ENCODE measurements at regions not wholly inside any gene's neighbourhood (a gene's known extent, or its start where the extent isn't known, plus 50 kb on each side); places are given as distances from the start of the nearest gene placed in this dataset.
A peak's percentile ranks its signal among the peaks of the same experiment; 100 is the strongest.

DNA sequence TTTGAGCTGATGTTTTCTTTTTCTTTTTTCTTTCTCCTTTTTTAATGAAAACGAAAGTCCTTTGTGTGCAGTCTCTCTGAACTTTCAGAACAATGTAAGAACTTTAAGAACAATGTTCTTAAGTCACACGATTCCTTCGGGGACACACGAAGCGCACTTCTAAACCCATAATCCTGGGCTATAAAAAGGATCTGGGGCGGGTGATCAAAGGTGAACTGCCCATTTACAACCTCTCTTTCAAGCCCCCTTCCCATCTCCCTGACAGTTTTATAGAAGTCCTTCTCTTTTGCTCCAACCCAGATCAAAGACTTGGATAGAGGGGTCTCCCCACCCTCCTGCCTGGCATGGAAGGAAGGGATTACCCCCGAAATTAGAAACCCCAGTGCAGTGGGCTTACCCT is 126.8 kb downstream of the BDH1 start:
- no peak for DNase-seq (ENCODE audit: low read depth)
- TF ChIP-seq, protein P1, sequence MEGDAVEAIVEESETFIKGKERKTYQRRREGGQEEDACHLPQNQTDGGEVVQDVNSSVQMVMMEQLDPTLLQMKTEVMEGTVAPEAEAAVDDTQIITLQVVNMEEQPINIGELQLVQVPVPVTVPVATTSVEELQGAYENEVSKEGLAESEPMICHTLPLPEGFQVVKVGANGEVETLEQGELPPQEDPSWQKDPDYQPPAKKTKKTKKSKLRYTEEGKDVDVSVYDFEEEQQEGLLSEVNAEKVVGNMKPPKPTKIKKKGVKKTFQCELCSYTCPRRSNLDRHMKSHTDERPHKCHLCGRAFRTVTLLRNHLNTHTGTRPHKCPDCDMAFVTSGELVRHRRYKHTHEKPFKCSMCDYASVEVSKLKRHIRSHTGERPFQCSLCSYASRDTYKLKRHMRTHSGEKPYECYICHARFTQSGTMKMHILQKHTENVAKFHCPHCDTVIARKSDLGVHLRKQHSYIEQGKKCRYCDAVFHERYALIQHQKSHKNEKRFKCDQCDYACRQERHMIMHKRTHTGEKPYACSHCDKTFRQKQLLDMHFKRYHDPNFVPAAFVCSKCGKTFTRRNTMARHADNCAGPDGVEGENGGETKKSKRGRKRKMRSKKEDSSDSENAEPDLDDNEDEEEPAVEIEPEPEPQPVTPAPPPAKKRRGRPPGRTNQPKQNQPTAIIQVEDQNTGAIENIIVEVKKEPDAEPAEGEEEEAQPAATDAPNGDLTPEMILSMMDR (IDR thresholded peaks at IDR 0.05; ENCODE audit: control insufficient read depth, extremely low read depth, insufficient read depth) = no peak
- no peak overlapping the region for H3K4me3 ChIP-seq (ENCODE audit: low read depth, low read length)

DNA sequence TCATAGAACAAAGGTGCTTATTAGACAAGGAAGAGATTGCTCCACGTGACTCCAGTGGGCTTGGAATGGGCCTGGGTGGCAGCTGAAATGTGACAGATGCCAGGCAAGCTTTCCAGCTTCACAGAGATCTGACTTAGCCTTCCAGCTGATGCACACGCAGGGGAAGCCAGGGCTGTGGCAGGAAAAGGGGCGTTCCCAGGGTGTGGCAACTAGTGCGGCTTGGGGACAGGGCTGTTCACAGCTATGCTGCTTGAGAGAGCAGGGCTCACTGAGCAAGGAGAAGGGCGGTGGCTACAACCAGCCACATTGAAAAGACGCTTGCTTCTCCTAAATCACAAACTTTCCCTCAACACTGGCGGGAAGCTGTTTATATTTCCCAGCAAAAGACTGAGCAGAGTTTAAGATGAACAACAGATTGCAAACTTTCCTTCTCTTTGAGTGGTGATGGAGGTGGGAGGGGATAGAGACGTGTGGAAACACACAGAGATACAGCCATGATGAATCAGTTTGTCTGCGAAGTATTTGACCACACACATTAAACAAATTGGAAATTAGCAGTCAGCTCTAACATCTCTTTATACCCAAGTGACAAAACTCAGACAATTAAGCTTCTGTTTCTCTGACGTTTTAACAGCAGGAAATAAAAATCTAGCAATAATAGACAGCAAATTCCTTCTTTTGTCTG is 127.5 kb downstream of the BDH1 start:
- no peak for DNase-seq (ENCODE audit: low read depth)
- TF ChIP-seq, protein P1 (IDR thresholded peaks at IDR 0.05; ENCODE audit: control insufficient read depth, extremely low read depth, insufficient read depth) = no peak
- H3K4me3 ChIP-seq (ENCODE audit: low read depth, low read length) = no peak overlapping the region

DNA sequence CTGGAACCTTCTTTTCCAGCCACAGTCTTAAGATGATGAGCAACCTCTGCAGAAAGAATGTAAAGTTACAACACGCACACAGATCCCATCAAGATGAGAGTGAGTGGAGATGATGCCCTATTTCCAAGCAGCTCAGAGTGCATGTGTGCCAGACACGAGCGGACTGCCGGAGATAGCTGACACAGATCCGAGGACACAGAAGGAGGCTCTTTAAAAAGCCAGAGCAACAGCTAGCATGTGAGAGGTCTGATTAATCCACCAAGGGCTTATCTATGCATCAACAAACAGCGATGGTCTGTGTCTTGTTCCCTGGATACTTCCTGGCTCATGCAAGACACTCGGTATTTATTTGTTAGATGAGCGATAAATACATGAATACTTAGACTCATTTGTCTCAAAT is 128.6 kb upstream of the DLG1 start:
- peak; percentile 75 for DNase-seq (ENCODE audit: low read depth)
- no peak overlapping the region for H3K4me3 ChIP-seq (ENCODE audit: low read depth, low read length)
- TF ChIP-seq, protein P1 (IDR thresholded peaks at IDR 0.05; ENCODE audit: control insufficient read depth, extremely low read depth, insufficient read depth) = no peak

DNA sequence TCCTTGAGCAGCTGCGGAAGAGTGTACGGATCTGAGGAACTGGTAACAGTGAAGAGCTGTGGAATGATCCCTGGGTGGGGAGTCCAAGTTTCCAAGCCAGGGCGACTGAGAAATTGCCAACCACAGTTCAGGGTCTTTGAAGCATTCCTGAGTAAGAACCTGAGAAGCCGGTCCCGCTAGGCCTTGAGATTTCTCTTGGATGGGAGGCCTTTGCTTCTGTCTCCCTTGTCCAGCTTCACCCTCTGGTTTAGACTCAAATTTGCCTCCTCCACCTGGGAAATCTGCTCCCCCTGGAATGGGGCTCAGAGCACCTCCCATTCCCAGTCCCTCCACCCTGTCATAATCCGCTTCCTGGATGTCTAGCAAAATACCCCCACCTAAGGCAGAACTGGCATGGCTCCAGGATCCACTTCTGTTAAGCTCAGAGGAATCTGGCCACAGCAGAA is 127.7 kb upstream of the DLG1 start:
- TF ChIP-seq, protein P1 (IDR thresholded peaks at IDR 0.05; ENCODE audit: control insufficient read depth, extremely low read depth, insufficient read depth) = no peak
- H3K4me3 ChIP-seq (ENCODE audit: low read depth, low read length) = no peak overlapping the region
- no peak for DNase-seq (ENCODE audit: low read depth)

DNA sequence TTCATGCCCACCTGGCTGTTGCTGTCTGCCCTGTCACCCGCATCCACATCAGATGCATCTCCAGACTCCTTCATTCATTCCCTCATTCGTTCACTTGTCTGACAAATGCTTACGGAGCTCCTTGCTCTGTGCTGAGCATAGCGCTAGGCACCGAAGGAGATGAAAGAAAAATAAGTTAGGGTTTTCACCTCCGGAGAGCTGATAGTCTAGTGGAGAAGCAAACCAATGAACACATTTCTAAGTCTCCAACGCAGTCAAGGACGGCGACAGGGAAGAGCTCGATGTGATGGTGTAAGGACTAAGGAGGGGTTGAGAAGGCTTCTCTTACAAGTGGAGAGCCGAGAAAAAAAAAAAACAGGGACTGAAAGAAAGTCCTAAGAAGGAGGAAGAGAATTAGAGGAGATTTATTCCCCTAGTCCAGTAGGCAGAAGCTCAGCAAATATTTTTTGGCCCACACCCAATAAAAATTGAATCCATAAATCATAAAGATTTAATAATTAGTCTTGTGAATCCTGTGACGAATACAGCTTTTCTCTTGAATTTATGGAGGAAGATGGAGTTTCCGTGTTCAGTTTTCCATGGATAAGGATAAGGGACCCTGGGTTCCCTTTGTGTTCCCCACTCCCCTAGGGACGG is 127.2 kb upstream of the DLG1 start:
- no peak for DNase-seq (ENCODE audit: low read depth)
- TF ChIP-seq, protein P1 (IDR thresholded peaks at IDR 0.05; ENCODE audit: control insufficient read depth, extremely low read depth, insufficient read depth) = no peak
- no peak overlapping the region for H3K4me3 ChIP-seq (ENCODE audit: low read depth, low read length)

DNA sequence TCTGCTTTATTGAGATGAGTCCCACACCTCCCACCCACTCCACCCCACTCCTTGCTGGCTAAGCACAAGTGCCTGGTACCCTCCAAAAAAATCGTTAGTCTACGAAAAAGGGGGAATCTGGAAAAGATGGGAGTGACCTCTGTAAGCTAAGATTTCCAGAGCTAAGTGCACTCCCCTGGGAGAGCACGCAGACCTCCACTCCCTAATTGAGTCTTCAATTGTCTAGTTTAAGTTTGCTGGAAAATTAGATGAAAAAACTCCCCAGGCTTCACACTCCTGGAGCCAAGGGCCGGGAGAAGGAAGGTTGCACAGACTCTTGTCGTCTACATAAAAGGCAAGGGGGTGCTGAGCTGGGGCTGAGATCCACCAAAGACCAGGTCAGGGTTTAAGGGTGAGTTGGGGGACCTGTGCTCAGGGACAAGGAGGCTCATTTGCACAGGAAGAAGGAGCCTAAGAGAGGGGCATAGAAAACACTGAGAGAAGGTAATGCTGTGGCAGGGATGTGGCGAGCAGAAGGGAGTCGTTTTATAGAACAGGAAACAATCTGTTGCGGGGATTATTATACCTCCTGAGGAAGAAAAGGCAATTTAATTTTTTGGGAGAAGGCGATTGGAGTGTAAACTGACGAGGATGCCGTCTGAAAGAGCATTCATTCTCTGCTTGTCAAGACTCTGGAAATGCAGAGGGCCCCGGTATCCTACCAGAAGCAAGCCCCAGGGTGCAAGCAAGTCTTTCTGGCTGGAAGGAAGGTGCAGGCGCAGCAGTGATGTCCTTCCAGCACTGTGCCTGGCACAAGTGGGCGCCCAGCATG is 126.5 kb upstream of the DLG1 start:
- no peak overlapping the region for H3K4me3 ChIP-seq (ENCODE audit: low read depth, low read length)
- no peak for DNase-seq (ENCODE audit: low read depth)
- TF ChIP-seq, protein P1 (IDR thresholded peaks at IDR 0.05; ENCODE audit: control insufficient read depth, extremely low read depth, insufficient read depth) = no peak
